Glutamatergic neuron (in vitro differentiated cells): ENCODE measurements at regions not wholly inside any gene's neighbourhood (a gene's known extent, or its start where the extent isn't known, plus 50 kb on each side); places are given as distances from the start of the nearest gene placed in this dataset.
"Not testable (repeated sequence)": the region's sequence is repeated elsewhere in the genome, so short reads cannot be mapped to it uniquely, and the experiment has no call there.

Experiments used
- DNase-seq: peaks from one replicate; pipeline ENCODE4 v3.0.0; 2022
- H3K27ac Mint-ChIP-seq: one replicate; pipeline ENCODE4 v1.8.0; 2020; ENCODE audit warnings: mild to moderate bottlenecking, mixed read lengths, inconsistent platforms; ENCODE audit not compliant: unreplicated experiment
- H3K27me3 Mint-ChIP-seq: one replicate; pipeline ENCODE4 v1.8.0; 2020; ENCODE audit warnings: mild to moderate bottlenecking, moderate library complexity, mixed read lengths, inconsistent platforms; ENCODE audit not compliant: unreplicated experiment
- H3K36me3 Mint-ChIP-seq: one replicate; pipeline ENCODE4 v1.8.0; 2020; ENCODE audit warnings: mild to moderate bottlenecking, mixed read lengths, inconsistent platforms; ENCODE audit not compliant: unreplicated experiment
- H3K4me1 Mint-ChIP-seq: one replicate; pipeline ENCODE4 v1.8.0; 2020; ENCODE audit warnings: mild to moderate bottlenecking, low read depth, mixed read lengths, inconsistent platforms; ENCODE audit not compliant: unreplicated experiment
- H3K4me3 Mint-ChIP-seq: one replicate; pipeline ENCODE4 v1.8.0; 2020; ENCODE audit warnings: mild to moderate bottlenecking, mixed read lengths, inconsistent platforms; ENCODE audit not compliant: unreplicated experiment
- H3K9me3 Mint-ChIP-seq: one replicate; pipeline ENCODE4 v1.8.0; 2020; ENCODE audit warnings: mild to moderate bottlenecking, moderate library complexity, mixed read lengths, inconsistent platforms; ENCODE audit not compliant: unreplicated experiment
- CTCF ChIP-seq: fragments of 200-600 bp; sonication (generic); IDR thresholded peaks from one replicate; pipeline ENCODE4 v1.5.0; 2021; ENCODE audit not compliant: partially characterized antibody, unreplicated experiment

DNA sequence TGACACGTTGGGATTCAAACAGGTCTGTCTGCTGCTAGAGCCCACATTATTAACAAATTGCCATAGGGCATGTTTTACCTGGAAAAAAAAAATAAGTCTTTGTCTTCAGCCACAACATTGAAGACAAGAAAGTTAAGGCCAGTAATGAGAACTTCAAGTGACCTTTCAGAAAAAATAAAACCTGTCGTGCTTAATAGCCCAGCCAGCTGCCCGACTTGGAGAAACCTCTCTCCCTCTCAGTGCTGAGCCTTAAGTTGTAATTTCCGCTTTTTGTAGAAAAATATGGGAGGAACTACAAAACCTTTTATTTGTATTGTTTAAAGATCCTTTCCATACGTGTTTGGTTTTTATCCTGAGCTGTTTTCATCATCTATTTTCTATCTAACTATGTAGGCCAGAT, 454.3 kb upstream of the SLITRK6 start:
- H3K4me1 Mint-ChIP-seq, H3K27me3 Mint-ChIP-seq, H3K36me3 Mint-ChIP-seq, DNase-seq, H3K9me3 Mint-ChIP-seq, H3K27ac Mint-ChIP-seq, H3K4me3 Mint-ChIP-seq: not testable (repeated sequence)

DNA sequence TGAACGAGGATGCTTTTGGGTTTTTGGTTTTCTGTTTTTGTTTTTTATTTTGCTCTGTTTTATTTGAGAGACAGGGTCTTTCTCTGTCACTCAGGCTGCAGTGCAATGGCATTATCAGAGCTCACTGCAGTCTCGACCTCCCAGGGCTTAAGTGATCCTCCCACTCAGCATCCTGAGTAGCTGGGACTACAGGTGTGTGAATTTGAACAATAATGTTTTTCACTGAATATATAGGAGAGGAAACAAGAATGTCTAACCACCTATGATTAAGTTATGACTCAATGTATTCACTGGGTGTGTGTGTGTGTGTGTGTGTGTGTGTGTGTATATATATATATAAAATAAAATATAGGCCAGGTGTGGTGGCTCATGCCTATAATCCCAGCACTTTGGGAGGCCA, 456.6 kb upstream of the SLITRK6 start:
- not testable (repeated sequence) for H3K36me3 Mint-ChIP-seq, H3K4me3 Mint-ChIP-seq, H3K4me1 Mint-ChIP-seq, DNase-seq, H3K9me3 Mint-ChIP-seq, H3K27me3 Mint-ChIP-seq, H3K27ac Mint-ChIP-seq

- Mint-ChIP-seq H3K9me3 (no peaks in the 10 kb centered on the region), H3K27ac (no peak overlapping the region), H3K4me3 (no peak overlapping the region), H3K27me3 (no peaks in the 10 kb centered on the region), H3K4me1 (no peaks in the 10 kb centered on the region), H3K36me3 (no peaks in the 10 kb centered on the region)
- no peak for TF ChIP-seq CTCF
- no peak for DNase-seq
These were observed 470.3 kb upstream of the SLITRK6 start for GRCh38 chr13:86269511-86269910.

GRCh38 chr13:86282442-86282841, 483.2 kb upstream of the SLITRK6 start:
- no peak for TF ChIP-seq CTCF
- no peak overlapping the region for H3K4me3 Mint-ChIP-seq
- no peaks in the 10 kb centered on the region for H3K36me3 Mint-ChIP-seq
- no peak for DNase-seq
- no peaks in the 10 kb centered on the region for H3K9me3 Mint-ChIP-seq
- H3K27ac Mint-ChIP-seq: no peak overlapping the region
- peaks cover 2% of the 10 kb centered on the region for H3K27me3 Mint-ChIP-seq
- H3K4me1 Mint-ChIP-seq: peaks cover 3% of the 10 kb centered on the region

GRCh38 chr13:86283031-86283430, 483.8 kb upstream of the SLITRK6 start:
- H3K36me3 Mint-ChIP-seq: no peaks in the 10 kb centered on the region
- H3K9me3 Mint-ChIP-seq: no peaks in the 10 kb centered on the region
- no peak for TF ChIP-seq CTCF
- H3K4me3 Mint-ChIP-seq: no peak overlapping the region
- DNase-seq: no peak
- H3K27ac Mint-ChIP-seq: no peak overlapping the region
- peaks cover 3% of the 10 kb centered on the region for H3K4me1 Mint-ChIP-seq
- peaks cover 2% of the 10 kb centered on the region for H3K27me3 Mint-ChIP-seq

- no peaks in the 10 kb centered on the region for H3K36me3 Mint-ChIP-seq
- no peak overlapping the region for H3K4me3 Mint-ChIP-seq
- no peak for DNase-seq
- H3K4me1 Mint-ChIP-seq: peaks cover 13% of the 10 kb centered on the region
- H3K9me3 Mint-ChIP-seq: peaks cover 3% of the 10 kb centered on the region
- H3K27ac Mint-ChIP-seq: no peak overlapping the region
- no peaks in the 10 kb centered on the region for H3K27me3 Mint-ChIP-seq
- no peak for TF ChIP-seq CTCF
These were observed 499.5 kb upstream of the SLITRK6 start for GRCh38 chr13:86298725-86299124.
